NCI-H82 (cell line): ENCODE measurements at regions not wholly inside any gene's neighbourhood (a gene's known extent, or its start where the extent isn't known, plus 50 kb on each side); places are given as distances from the start of the nearest gene placed in this dataset.
"Not testable (repeated sequence)": the region's sequence is repeated elsewhere in the genome, so short reads cannot be mapped to it uniquely, and the experiment has no call there.

Experiments used
- DNase-seq: peaks from one replicate; lab custom pipeline; 2025; lab: John Stamatoyannopoulos, UW

DNA sequence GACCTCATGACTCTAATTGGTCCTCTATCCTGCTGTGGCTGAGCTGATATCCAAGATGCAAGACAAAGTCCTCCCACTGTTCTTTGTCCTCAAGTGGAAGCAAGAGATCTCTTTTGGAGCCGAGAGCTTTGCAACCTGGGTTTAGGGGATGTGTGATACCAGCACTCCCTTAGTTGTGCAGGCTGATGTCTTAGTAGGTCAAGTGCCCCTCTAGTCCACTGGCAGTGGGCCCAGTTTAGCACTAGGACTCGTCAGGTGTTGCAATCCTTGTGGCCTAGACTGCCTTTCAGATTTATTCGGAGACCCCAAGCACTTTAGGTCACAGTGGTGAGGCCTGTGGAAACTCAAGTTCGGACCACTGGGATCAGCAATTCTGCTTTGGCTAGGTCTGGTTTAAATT lies 64.0 kb downstream of the GPRASP3 start:
- no peak for DNase-seq

DNA sequence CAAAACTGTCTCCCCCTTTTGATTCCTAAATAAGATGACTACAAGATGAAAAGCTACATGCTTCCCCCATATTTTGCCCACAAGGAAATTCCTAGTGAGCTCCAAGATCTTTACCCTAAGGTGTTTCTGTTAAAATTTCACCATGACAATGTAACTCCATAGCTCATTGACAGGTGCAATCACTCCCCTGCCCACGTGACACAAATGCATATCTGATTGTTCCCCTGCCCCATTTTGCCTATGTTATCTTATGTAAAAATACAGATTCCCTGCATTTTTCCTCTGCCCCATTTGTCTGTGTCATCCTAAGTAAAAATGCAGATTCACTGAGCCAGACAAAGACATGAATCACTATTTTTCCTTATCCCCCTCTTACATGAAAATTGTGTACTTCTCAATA lies 66.7 kb downstream of the GPRASP3 start:
- DNase-seq = no peak

DNA sequence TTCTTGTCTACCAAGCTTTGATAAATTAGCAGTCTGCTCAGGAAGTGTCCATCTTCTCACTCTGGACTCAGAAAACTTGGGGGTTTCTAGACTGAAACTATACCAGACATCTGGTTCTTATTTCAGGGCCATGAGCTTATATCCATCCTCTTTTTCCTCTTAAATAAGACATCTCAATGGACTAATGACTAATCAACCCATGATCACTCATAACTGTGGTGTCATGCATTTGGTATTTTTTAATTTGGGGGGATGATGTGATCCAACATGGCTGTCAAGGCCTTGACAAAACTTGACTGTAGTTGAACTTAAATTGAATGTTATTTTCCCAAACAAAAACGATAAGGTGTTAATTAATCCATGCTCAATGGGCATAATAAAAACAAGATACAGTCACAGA lies 87.8 kb downstream of the GPRASP3 start:
- no peak for DNase-seq

DNA sequence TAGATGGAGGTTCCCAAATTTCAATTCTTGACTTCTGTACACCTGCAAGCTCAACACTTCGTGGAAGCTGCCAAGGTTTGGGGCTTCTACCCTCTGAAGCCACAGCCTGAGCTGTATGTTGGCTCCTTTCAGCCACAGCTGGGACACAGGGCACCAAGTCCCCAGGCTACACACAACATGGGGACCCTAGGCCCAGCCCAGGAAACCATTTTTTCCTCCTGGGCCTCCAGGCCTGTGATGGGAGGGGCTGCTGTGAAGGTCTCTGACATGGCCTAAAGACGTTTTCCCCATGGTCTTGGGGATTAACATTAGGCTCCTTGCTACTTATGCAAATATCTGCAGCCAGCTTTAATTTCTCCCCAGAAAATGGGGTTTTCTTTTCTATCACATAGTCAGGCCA lies 97.7 kb downstream of the GPRASP3 start:
- DNase-seq = not testable (repeated sequence)

DNA sequence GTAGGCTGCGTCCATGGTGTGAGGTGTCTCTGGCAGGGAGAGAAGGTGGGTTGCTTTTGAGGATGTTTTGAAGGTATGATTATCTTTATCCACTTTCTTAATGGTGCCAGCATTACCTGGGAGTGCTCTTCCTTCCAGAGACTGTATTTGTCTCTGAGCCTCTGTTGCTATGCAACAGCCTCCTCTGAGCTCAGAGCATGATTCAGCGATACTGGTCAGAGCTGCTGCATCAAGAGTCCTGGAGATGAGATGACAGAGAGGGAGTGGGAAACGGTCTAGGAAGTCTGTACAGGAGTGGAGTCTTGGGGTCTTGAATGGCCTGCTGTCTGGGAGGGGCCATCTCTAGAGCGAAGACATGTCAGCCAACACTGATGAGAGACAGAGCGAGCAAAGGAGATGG lies 104.4 kb upstream of the RAB40AL start:
- DNase-seq = peak; percentile 16

DNA sequence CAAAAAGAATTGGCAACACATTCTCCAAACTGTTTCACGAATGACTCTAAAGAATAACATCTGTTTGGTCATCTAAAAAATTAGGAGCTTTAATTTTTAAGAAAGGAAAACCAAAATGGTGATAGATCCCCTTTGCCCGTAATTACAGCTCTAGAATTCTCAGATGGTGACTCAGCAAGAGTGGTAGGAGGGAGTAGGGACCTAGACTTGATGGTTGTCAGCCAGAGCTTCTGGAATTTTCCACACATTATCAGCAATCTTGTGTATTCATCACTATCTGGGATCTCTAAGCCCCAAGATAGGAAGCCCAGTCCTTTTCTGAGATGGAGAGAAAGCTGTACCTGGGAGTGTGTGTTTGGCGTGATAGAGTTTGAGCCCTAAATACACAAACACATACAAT lies 103.9 kb upstream of the RAB40AL start:
- no peak for DNase-seq

DNA sequence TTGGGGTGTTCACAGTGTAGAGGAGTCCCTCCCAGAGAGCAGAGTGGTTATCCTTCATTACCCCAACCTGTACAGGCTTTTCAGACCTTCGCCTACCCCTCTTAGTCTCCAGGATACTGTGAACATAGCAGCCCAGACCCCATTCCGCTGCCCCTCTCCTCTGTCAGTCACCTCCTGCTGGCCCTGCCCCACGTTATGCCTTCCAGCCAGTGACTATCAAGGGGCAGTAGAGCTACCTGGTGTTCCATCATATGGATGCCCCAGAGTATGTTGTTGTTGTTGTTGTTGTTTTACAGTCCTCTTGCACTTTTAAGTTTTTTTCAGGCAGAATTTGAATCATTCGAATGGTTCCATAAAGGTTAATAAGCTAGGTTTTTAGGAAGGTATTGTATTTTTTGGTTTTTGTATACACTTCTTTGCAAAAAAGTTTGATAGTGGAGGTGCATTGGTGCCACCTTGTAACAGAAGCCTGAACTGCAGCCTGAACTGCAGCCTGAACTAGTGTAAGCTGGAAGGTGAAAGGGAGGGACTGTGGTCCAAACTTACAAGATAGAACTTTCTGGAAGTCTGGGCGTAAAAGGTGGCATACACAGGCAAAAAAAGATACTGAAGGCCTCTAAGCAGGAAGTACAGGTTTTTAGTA lies 101.4 kb upstream of the RAB40AL start:
- DNase-seq = peak; percentile 28

DNA sequence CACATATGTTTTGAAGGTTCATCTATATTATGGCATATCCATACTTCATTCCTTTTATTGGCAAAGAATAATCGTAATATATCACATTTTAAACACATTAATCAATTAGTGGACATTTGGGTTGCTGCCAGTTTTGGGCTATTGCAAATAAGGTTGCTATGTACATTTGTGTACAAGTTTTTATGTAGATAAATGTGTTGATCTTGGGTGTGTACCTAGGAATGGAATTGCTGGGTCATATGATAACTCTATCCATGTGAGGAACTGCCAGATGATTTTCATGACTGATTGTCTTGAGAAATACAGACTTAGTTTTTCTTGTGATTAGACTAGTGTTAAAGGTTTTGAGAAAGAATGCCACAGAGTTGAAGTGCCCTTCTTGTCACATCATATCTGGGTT lies 99.2 kb upstream of the RAB40AL start:
- DNase-seq = no peak

DNA sequence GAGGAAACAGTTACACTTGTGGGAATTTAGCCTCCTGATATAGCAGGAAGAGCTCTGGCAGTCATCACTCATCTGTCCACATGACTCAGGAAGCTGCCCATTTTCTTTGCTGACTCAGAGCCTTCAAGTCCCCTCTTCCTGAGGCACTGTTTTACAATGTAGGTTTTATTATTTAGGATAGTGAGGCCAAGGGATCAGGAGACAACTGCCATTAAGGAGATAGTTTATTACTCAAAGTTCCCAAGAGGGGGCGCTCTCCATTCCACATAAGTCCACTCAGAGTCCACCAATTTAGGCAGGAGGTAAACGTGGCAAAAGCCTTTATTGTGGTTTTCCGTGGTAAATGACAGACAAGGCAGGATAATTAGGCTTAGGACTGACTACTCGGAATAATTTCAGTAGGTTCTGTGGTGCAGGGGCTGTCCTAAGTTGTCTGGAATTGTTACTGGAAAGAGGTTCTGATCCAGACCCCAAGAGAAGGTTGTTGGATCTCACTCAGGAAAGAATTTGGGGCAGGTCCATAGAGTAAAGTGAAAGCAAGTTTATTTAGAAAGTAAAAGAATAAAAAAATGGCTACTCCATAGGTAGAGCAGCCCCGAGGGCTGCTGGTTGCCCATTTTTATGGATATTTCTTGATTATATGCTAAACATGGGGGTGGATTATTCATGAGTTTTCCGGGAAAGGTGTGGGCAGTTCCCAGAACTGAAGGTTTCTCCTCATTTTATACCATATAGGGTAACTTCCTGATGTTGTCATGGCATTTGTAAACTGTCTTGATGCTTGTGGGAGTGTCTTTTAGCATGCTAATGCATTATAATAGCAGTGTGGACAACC lies 96.0 kb upstream of the RAB40AL start:
- DNase-seq = peak; percentile 43

DNA sequence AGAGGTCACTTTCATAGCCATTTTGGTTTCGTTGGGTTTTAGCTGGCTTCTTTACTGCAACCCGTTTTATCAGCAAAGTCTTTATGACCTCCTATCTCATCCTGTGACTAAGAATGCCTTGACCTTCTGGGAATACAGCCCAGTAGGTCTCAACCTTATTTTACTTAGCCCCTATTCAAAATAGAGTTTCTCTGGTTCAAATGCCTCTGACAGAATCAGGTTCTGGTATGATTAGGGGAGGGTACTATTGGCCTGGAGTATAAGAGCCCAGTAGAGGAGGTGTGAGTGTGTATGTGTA lies 95.4 kb upstream of the RAB40AL start:
- no peak for DNase-seq

DNA sequence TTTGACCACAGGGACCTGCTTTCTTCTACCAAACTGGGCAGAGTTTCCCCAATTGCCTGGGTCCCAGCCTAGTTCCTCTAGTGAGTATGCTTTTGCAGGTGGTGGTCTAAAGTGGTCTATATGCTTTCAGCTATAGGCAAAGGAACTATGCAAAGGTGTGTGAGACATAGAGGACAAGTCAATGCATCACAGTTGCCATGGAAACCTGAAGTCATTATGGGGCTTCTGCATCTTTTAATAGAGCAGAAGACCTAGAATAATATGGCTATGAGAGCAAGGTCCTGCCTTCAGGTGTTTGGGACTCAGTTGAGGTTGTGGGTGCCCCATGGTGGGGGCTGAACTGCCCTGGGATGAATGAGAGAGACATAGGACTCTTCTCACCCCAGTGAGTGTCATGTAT lies 92.1 kb upstream of the RAB40AL start:
- DNase-seq = no peak

DNA sequence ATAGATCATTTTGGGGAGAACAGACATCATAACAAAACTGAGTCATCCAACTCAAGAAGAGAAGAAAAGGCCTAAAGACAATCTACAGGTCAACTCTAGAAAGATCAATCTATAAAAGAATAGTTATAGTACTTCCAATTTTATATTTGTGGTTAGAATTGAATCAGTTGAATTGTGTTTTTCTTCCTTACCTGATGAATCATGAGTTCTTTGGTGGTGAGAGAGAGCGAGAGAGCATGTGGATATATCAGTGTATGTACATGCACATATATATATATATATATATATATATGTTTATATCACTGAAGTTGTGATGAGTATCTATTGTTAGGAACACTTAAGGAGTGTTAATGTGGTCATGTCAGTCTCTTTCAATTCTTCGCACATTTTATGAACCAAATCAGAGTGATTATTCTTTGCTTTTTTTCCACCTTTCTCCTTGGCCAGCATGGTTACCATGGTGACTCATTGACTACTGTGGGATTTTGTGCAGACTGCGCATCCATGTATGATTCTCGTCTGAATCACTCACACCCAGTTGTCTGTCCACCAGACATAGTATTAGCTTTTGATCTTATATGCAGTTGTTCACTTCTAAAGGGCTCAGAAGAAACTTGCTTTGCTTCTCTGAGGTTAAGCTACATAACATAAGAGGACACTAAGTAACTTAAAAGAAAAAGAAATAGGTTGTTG lies 90.4 kb upstream of the RAB40AL start:
- no peak for DNase-seq

DNA sequence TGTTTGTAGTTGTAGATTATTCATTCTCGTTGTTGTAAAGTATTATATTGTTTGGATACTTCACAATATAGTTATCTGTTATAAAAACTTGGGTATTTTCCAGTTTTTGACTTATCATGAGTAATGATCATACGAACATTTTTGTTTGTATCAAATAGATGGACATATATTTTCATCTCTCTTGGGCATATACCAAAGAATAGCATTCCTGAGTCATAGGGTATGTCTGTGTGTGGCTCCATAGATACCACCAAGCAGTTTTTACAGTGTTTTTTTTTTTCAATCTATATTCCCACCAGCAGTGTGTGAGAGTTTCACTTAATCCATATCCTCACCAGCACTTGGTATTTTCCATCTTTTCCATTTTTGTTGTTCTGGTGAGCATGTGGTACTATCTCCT lies 89.7 kb upstream of the RAB40AL start:
- no peak for DNase-seq

DNA sequence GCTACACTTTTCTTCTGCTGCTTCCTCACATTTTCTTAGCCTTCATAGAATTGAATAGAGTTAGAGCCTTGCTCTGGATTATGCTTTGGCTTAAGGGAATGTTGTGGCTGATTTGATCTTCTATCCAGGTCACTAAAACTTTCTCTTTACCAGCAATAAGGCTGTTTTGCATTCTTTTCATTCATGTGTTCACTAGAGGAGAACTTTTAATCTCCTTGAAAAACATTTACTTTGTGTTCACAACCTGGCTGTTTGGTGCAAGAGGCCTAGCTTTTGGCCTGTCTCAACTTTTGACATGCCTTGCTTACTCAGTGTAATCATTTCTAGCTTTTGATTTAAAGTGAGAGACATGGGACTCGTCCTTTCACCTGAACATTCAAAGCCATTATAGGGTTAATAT lies 87.7 kb upstream of the RAB40AL start:
- no peak for DNase-seq

DNA sequence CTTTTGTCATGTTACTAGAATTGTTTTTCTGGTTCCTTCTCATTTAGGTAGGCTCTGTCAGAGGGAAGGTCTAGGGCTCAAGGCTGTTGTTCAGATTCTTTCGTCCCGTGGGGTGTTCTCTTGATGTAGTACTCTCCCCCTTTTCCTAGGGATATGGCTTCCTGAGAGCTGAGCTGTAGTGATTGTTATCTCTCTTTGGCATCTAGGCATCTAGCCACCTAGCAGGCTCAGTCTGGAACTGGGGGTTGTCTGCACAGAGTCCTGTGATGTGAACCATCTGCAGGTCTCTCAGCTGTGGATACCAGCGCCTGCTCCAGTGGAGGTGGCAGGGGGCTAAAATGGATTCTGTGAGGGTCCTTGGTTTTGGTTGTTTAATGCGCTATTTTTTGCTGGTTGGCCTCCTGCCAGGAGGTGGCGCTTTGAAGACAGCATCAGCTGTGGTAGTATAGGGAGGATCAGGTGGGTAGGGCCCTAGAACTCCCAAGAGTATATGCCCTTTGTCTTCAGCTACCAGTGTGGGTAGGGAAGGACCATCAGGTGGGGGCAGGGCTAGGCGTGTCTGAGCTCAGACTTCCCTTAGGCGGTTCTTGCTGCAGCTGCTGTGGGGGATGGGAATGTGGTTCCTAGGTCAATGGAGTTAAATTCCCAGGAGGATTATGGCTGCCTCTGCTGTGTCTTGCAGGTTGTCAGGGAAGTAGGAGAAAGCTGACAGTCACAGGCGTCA lies 78.1 kb upstream of the RAB40AL start:
- peak; percentile 54 for DNase-seq

DNA sequence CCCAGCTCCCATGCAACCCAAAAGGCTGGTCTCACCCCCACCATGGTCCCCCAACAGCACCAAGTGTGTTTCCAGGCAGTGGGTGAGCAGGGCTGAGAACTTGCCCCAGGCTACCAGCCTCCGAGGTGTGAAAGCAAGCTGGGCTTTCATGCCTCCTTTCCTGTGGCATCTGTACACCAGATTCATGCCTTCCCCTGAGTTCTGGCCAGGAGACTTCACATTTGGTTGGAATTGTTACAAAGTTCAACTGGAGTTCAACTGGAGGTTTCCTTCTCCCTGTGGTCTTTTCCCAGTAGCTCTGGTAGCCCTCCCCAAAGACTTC lies 77.6 kb upstream of the RAB40AL start:
- DNase-seq = no peak

DNA sequence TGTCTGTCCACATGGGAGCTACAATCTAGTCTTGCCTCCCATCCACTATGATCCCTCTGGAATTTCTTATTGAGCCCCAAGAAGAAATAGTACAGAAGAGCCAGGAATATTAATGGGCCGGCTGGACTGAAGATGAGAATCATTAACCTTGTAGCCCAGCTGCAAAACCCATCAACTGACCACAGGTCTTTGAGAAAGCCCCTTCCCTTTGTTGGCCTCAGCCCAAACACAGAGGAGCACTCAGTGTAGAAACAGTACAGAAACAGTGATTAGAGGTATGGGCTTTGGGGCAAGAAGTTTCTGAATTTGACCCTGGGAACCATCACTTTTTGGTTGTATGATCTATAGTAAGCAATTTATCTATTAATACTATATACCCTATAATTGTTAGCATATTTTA lies 76.8 kb upstream of the RAB40AL start:
- no peak for DNase-seq

DNA sequence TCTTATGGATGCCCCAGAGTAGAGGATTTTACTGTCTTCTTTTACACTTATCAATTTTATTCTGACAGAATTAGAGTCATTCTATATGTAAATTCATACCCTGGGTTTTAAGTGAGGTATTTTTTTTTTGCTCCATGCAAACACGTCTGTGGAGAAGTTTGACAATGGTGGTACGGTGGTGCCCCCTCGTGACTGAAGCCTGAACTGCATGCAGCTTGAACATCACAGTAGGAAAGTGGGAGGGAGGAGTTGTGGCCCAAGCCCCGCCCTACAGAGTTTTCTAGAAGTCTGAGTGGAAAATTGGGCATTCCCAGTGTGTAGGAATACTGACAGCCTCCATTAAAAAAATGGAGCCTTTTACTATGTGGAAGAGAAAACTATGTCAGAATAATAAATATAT lies 73.3 kb upstream of the RAB40AL start:
- DNase-seq = peak; percentile 83

DNA sequence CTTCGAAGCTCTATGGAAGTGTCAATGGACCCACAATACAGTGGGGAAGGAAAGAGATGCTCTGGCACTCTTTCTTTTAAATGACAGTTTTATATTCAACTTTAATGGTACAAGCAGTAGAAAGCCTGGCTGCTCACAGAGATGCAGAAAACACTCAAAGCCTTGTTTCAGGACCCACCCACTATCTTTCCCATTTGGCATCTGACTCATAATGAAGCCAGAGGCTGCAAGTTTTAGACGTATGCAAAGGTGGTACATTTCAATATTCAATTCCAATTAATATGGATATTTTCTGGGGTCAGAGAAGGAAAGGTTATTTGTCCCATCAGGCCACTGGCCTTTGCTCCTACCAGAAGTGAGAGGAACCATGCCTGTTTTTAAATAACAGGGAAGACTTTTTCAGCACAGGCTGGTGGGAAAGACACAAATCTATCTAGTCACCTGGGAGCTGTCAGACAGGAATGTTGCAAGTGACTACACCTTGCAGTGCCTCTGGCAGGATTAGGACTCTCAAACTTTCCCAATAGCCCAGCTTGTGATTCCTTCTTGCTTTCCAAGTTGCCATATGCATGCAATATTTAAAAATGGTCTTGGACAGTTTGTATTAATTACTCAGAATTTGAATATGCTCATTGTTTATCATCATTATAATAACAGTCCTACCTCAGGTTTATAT lies 70.0 kb upstream of the RAB40AL start:
- DNase-seq = no peak

DNA sequence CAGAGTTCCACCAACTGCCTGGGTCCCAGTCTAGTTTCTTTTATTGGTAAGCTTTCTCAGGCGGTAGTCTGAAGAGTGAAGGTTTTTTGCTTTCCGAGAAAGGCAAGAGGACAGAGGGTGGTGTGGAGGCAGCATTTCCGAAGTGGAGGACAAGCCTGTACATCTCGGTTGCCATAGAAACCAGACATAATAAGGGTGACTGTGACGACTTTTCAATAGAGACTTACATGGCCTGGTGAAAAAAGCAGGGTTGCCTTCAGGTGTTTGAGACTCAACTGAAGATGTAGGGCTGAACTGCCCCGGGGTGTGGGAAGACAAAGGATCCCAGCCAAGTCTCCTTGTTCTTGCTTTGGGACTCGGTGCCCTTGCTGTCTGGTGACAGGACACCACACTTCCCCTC lies 53.6 kb upstream of the RAB40AL start:
- no peak for DNase-seq
